HG02678 (cell line): ENCODE measurements at regions not wholly inside any gene's neighbourhood (a gene's known extent, or its start where the extent isn't known, plus 50 kb on each side); places are given as distances from the start of the nearest gene placed in this dataset.

ENCODE experiments used
- ATAC-seq: cut with Tn5 transposase; IDR thresholded peaks from one replicate; pipeline ENCODE4 v1.9.1; 2021; ENCODE audit warnings: mild to moderate bottlenecking, moderate library complexity; ENCODE audit not compliant: unreplicated experiment

DNA sequence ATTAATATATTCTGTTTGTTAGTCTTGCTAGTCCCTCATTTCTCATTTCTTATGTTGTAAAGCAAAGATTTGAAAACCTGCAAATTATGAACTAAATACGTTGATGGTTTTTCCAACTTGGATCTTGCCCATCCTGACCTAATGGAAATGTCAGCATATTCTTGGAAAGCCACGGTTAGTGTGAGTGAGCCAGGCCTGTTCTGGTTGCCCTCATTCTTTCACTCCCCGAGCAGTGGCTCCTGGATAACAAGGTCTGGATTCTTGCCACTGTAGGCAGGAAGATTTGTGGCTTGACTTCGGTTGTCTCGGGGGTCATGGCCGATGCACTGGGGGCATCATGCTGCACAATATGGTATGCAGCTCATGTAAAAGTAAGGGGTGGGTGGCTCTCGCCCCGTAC lies 359.1 kb downstream of the MEIS1 start:
- ATAC-seq = no peak

- ATAC-seq = no peak
These were observed 359.6 kb downstream of the MEIS1 start for GRCh38 chr2:66794551-66794950.

DNA sequence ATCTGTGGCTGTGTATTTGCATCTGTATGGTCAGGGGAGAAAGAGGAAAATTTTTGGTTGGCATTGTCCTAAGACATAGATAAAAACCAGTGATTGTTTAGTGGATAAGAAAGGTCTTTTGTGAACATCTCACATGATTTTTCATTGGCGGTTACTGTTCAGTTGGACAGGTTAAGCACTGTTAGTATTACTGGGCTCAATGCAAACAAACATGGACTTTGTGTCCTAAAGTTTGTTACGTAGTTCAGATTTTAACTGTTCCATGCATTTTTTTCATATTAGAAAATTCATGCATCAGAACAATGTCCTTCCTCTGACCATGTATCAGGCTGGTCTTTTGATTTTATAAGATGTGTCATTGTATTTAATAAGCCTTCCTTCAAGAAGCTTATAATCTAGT lies 368.0 kb downstream of the MEIS1 start:
- no peak for ATAC-seq

GRCh38 chr2:66803726-66804125 lies 368.8 kb downstream of the MEIS1 start:
- ATAC-seq = no peak

GRCh38 chr2:66805016-66805865 lies 370.3 kb downstream of the MEIS1 start:
- no peak for ATAC-seq

GRCh38 chr2:66805968-66806367 lies 371.0 kb downstream of the MEIS1 start:
- ATAC-seq = no peak

DNA sequence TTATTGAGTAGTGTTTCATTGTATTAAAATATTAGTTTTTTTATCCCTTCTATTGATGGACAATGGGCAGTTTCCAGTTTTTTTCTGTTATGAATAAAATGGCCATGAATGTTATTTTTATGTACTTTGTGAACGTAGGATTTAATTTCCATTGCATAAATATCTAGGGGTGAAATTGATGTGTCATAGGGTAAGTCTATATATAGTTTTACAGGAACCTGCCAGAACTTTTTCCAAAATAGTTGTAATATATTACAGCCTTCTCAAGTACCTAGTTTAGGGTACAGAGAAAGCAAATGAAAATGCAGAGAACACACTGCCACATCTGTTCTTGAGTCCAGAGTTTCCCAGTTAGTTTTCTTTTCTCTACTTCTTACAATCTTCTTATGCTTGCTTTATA lies 378.6 kb downstream of the MEIS1 start:
- no peak for ATAC-seq

- no peak for ATAC-seq
These were observed 379.1 kb downstream of the MEIS1 start for GRCh38 chr2:66813976-66814375.

GRCh38 chr2:66814916-66815315 lies 380.0 kb downstream of the MEIS1 start:
- ATAC-seq = no peak

DNA sequence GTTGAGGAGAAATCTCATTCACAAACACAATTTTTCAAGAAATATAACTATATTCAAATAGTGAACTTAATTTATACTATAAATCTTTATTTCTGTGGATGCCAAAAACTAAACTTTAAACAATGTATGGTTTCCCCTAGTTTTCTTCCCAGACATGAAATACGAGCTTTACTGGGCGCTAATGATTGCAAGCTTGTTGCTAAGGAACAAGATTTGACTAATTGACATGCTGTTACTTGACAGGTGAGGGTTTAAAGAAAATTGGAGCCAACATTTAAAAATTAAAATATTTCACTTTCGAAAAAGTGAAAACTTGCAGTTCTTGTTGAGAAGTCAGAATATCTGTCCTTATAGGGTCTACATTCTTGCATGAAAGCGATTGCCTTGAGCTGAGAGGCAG lies 381.0 kb downstream of the MEIS1 start:
- ATAC-seq = no peak

DNA sequence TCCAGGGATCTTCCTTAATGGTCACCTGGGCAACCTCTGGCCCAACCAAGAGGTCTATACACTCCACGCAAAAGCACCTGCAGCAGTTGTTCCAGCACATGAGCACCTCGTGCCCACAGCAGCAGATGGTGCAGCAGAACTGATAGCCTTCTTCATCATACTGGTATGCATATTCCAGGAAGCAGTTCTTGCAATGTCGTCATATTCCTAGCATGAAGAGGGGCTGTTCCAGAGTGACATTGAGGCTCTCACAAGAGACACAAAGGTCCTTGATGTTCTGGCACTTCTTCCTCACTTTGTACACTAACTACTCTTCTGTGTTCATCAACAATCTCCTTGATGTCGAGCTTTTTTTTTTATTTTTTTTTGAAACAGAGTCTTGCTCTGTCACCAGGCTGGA lies 386.2 kb downstream of the MEIS1 start:
- ATAC-seq = no peak

GRCh38 chr2:66822186-66822585 lies 387.3 kb downstream of the MEIS1 start:
- ATAC-seq = no peak

- ATAC-seq = no peak
These were observed 390.0 kb downstream of the MEIS1 start for GRCh38 chr2:66824926-66825325.

DNA sequence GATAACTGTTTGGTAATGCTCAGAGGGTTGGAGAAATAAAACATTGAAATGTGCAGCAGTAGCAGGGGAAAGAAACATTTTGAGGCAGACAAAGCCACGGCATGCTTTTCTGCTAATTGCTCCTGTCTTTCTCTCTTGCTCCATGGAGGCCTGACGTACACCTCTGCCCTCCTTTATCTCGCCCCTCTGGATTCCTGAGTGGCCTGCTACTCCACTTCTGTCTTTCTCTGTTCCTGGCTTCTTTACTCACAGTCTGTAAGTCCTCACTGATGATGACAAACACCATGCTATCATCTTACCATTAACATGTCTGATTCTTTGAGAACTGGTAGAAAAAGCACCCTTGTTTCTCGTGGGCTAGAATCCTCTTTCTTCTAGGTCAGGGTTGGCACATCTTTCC lies 392.9 kb downstream of the MEIS1 start:
- no peak for ATAC-seq

DNA sequence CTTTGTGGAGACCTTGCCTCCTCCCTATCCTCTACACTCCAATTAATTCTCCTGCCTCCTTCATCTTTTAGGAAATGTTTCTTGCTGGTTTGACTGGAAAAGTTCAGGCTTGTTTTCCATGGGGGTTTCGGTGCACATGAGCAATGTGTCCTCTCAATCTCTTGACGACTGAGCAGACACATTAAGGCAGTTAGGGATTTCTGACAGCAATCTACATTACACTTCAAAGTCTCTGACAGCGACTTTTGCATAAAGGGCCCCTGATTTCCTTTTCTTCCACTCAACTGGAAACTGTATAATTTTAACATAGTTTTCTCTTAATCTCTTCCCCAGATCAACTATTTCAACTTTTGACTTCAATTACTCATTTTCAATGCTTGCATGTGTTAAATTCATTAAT lies 394.0 kb downstream of the MEIS1 start:
- ATAC-seq = no peak

GRCh38 chr2:66830881-66831280 lies 396.0 kb downstream of the MEIS1 start:
- ATAC-seq = no peak

DNA sequence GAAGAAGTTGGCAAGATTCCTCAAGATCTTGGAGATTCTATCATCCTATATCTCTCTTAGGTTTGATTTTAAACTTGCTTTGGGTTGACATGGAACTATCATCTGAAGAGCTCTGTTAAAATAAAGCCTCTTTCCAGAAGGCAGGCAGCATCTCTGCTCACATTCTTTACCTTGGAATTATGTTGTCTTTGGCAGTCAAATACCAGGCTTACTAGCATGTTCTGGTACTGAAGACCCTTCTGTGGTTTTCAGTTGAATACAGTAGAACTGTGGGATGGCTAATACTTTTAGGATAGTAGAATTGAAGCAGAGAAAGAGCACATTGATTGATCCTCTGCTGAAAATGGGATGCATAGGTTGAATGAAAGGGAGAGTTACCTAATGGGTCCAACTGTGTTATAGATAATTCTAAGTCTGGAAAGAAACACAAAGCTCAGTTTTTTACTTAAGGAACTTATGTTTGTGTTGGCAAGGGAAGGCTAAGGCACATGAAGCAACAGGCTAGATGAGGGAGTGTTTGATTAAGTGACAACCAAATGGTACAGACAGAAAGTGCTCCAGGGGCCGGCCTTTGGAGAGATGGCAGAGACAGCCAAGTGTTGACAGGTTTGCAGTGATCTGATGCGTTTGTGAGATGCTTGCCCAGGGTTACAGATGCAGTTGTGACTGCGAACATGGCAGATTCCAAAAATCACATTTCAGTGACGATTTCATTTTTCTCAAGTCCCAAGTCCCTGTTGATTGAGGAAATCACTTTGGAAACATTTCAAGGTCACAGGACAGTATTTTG lies 397.9 kb downstream of the MEIS1 start:
- no peak for ATAC-seq

DNA sequence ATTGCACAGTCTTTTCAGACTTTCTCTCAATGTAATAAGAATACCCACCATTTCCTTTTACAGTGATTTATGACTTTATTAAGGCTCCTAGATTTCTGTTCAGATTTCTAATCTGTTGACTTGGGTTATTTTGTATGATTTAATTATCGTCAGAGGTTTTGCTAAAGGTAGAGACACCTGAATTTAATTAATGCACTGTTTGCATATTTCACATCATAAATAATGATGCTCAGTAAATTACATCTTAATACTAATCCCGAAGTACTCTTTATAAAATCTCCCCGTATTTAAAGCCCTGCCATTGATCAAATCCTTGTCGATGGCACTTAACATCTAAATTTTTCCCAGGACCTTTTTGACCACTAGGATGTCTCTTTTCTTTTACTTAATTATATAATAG lies 399.9 kb downstream of the MEIS1 start:
- no peak for ATAC-seq

DNA sequence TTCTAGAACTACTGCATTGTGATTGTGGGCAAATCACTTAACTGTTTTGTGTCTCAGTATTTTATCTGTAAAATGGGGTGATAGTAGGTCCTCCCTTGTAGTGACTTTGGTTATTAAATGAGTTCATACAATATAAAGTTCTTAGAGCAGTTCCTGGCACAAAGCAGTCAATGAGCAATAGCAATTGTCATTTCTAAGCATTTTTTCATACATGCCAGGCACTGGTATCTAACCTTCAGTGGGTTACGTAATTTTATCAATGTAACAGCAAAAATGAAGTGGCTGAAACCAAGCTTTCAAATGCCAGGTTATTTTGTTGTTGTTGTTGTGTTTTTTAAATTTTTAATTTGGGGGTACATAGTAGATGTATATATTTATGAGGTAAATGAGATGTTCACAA lies 401.9 kb downstream of the MEIS1 start:
- ATAC-seq = no peak

- ATAC-seq = no peak
These were observed 404.8 kb downstream of the MEIS1 start for GRCh38 chr2:66839551-66840320.

GRCh38 chr2:66840321-66841002 lies 405.5 kb downstream of the MEIS1 start:
- no peak for ATAC-seq
